PC-3 (cell line): ENCODE measurements at regions not wholly inside any gene's neighbourhood (a gene's known extent, or its start where the extent isn't known, plus 50 kb on each side); places are given as distances from the start of the nearest gene placed in this dataset.

ENCODE experiments used
- ATAC-seq: fragments of 200-7000 bp; cut with Tn5 transposase; 2 replicates; pipeline ENCODE4 v1.9.1; 2020; ENCODE audit warnings: mild to moderate bottlenecking, moderate library complexity
- BruUV-seq: library from RNA; stranded (reverse); fragments of 400-500 nt; replicated peaks from 2 replicates; lab custom pipeline; 2021; lab: Mats Ljungman, UMichigan
- CTCF ChIA-PET: fragments of 300-600 bp; sonication (Branson Sonifier 250); formaldehyde crosslinking; loops from one replicate; lab custom pipeline; 2022; ENCODE audit warnings: antibody characterized with exemption; lab: Charles Lee
- POLR2A ChIA-PET: fragments of 300-600 bp; sonication (Branson Sonifier 250); formaldehyde crosslinking; loops from one replicate; lab custom pipeline; 2022; ENCODE audit warnings: antibody characterized with exemption; ENCODE audit not compliant: unreplicated experiment; lab: Charles Lee
- DNase-seq: peaks from one replicate; pipeline ENCODE4 v3.0.0-alpha.2; 2015
- H2AFZ ChIP-seq: fragments of 300-600 bp; sonication (generic); 2 replicates; pipeline ENCODE4 v1.6.0; 2016; ENCODE audit warnings: antibody characterized with exemption, low read length
- H3F3A ChIP-seq: fragments of 300-600 bp; sonication (generic); one replicate; pipeline ENCODE4 v1.6.0; 2017; ENCODE audit warnings: antibody characterized with exemption, low read length, control low read depth, mild to moderate bottlenecking; ENCODE audit not compliant: unreplicated experiment
- H3K27ac ChIP-seq: fragments of 300-600 bp; sonication (generic); 2 replicates; pipeline ENCODE4 v1.5.1; 2016; ENCODE audit warnings: mild to moderate bottlenecking, low read length
- H3K27me3 ChIP-seq: fragments of 300-600 bp; sonication (generic); 2 replicates; pipeline ENCODE4 v1.6.1; 2016; ENCODE audit warnings: low read length, mixed read lengths
- H3K36me3 ChIP-seq: fragments of 300-600 bp; sonication (generic); 2 replicates; pipeline ENCODE4 v1.6.1; 2016; ENCODE audit warnings: low read depth, mixed run types, low read length, mixed read lengths
- H3K4me1 ChIP-seq: fragments of 300-600 bp; sonication (generic); 2 replicates; pipeline ENCODE4 v1.5.1; 2016; ENCODE audit warnings: low read length; ENCODE audit not compliant: insufficient read depth
- H3K4me2 ChIP-seq: fragments of 300-600 bp; sonication (generic); 2 replicates; pipeline ENCODE4 v1.6.0; 2016; ENCODE audit warnings: low read length
- H3K4me3 ChIP-seq: fragments of 300-600 bp; sonication (generic); 2 replicates; pipeline ENCODE4 v1.5.1; 2016; ENCODE audit warnings: mild to moderate bottlenecking, low read length, mixed read lengths
- H3K79me2 ChIP-seq: fragments of 300-600 bp; sonication (generic); 2 replicates; pipeline ENCODE4 v1.6.1; 2017; ENCODE audit warnings: low read length, mixed read lengths
- H3K9ac ChIP-seq: fragments of 300-600 bp; sonication (generic); 2 replicates; pipeline ENCODE4 v1.6.0; 2016; ENCODE audit warnings: mild to moderate bottlenecking, low read length
- H3K9me2 ChIP-seq: fragments of 300-600 bp; sonication (generic); replicated peaks from 2 replicates; pipeline ENCODE4 v1.6.1; 2016; ENCODE audit warnings: mixed run types, low read length, mixed read lengths
- H3K9me3 ChIP-seq: fragments of 300-600 bp; sonication (generic); 2 replicates; pipeline ENCODE4 v1.6.1; 2016; ENCODE audit warnings: low read length, mixed read lengths
- H4K20me1 ChIP-seq: fragments of 300-600 bp; sonication (generic); 2 replicates; pipeline ENCODE4 v1.6.1; 2016; ENCODE audit warnings: low read length, mixed read lengths
- CTCF ChIP-seq: fragments of 300-600 bp; sonication (generic); conservative IDR thresholded peaks from 2 replicates; pipeline ENCODE4 v1.5.1; 2017; ENCODE audit warnings: antibody characterized with exemption, low read depth, mild to moderate bottlenecking, low read length
- EZH2 ChIP-seq: fragments of 300-600 bp; sonication (generic); IDR thresholded peaks from one replicate; pipeline ENCODE4 v1.6.1; 2017; ENCODE audit warnings: antibody characterized with exemption, mild to moderate bottlenecking, low read length; ENCODE audit not compliant: unreplicated experiment
- EZH2phosphoT487 ChIP-seq: fragments of 300-600 bp; sonication (generic); IDR thresholded peaks from 2 replicates; pipeline ENCODE4 v1.6.1; 2018; ENCODE audit warnings: mild to moderate bottlenecking, antibody characterized with exemption, low read length, borderline replicate concordance
- intact Hi-C: fragments of 100-400 bp; cut with micrococcal nuclease; formaldehyde crosslinking; loops from 2 replicates; pipeline ENCODE4 v1.9.0; 2023

GRCh38 chr11:69869311-69869939 is 50.2 kb upstream of the FGF3 start:
- no peaks in the 10 kb centered on the region for H3K27me3 ChIP-seq
- intact Hi-C loops, result no loop called here
- H2AFZ ChIP-seq, result no peak overlapping the region
- H3F3A ChIP-seq, result no peaks in the 10 kb centered on the region
- BruUV-seq, result no TSS peak
- CTCF ChIA-PET, result no interaction called here
- peaks cover 15% of the 10 kb centered on the region for H3K4me1 ChIP-seq
- no peak for ATAC-seq
- H3K9me2 ChIP-seq, result no peaks in the 10 kb centered on the region
- H3K79me2 ChIP-seq, result no peaks in the 10 kb centered on the region
- TF ChIP-seq CTCF (no peak), EZH2phosphoT487 (no peak), EZH2 (no peak)
- no peak for DNase-seq
- POLR2A ChIA-PET, result no interaction called here
- no peak overlapping the region for H3K9ac ChIP-seq
- H3K27ac ChIP-seq, result no peak overlapping the region
- no peaks in the 10 kb centered on the region for H4K20me1 ChIP-seq
- no peak overlapping the region for H3K4me2 ChIP-seq
- H3K36me3 ChIP-seq, result no peaks in the 10 kb centered on the region
- H3K4me3 ChIP-seq, result no peak overlapping the region
- no peaks in the 10 kb centered on the region for H3K9me3 ChIP-seq

GRCh38 chr11:69870766-69871165 is 51.5 kb upstream of the FGF3 start:
- Histone ChIP-seq H3K9me2 (no peaks in the 10 kb centered on the region), H2AFZ (no peak overlapping the region), H4K20me1 (no peaks in the 10 kb centered on the region), H3K27ac (no peak overlapping the region), H3K79me2 (no peaks in the 10 kb centered on the region), H3K36me3 (no peaks in the 10 kb centered on the region), H3F3A (no peaks in the 10 kb centered on the region), H3K27me3 (no peaks in the 10 kb centered on the region), H3K9me3 (no peaks in the 10 kb centered on the region), H3K9ac (no peak overlapping the region), H3K4me3 (no peak overlapping the region), H3K4me1 (peaks cover 15% of the 10 kb centered on the region), H3K4me2 (no peak overlapping the region)
- no peak for DNase-seq
- BruUV-seq, result no TSS peak
- intact Hi-C loops, result no loop called here
- CTCF ChIA-PET, result interaction anchor here (0.6 kb wide), 1 partner anchor 92 kb away, joined by 3 read pairs; no protein-coding TSS in a partner anchor
- POLR2A ChIA-PET, result no interaction called here
- ATAC-seq, result no peak
- TF ChIP-seq CTCF (no peak), EZH2 (no peak)

- H3F3A ChIP-seq, result no peaks in the 10 kb centered on the region
- H3K9ac ChIP-seq, result no peak overlapping the region
- no TSS peak for BruUV-seq
- ChIA-PET CTCF (interaction anchor here (0.6 kb wide), 1 partner anchor 325 kb away, joined by 3 read pairs; no protein-coding TSS in a partner anchor), POLR2A (no interaction called here)
- H3K27ac ChIP-seq, result no peak overlapping the region
- TF ChIP-seq EZH2phosphoT487 (no peak), CTCF (no peak), EZH2 (no peak)
- H3K27me3 ChIP-seq, result no peaks in the 10 kb centered on the region
- H2AFZ ChIP-seq, result no peak overlapping the region
- no peaks in the 10 kb centered on the region for H3K79me2 ChIP-seq
- H4K20me1 ChIP-seq, result no peaks in the 10 kb centered on the region
- DNase-seq (no peak), ATAC-seq (no peak)
- H3K36me3 ChIP-seq, result no peaks in the 10 kb centered on the region
- no peak overlapping the region for H3K4me3 ChIP-seq
- H3K4me1 ChIP-seq, result no peaks in the 10 kb centered on the region
- H3K9me2 ChIP-seq, result no peaks in the 10 kb centered on the region
- no peak overlapping the region for H3K4me2 ChIP-seq
- intact Hi-C loops, result no loop called here
- no peaks in the 10 kb centered on the region for H3K9me3 ChIP-seq
Observed at GRCh38 chr11:69873166-69874077, 54.2 kb upstream of the FGF3 start.
